Suprapubic skin (tissue), 4 donors: ENCODE measurements at regions not wholly inside any gene's neighbourhood (a gene's known extent, or its start where the extent isn't known, plus 50 kb on each side); places are given as distances from the start of the nearest gene placed in this dataset.

Experiments
- CTCF ChIP-seq, 2 donors: fragments of 200-600 bp in 1 of 2; fragments of 450-650 bp in 1 of 2; sonication (generic) in 1 of 2; IDR thresholded peaks; one replicate each; pipeline ENCODE4 v1.5.1; 2016 to 2019; ENCODE audit warnings: antibody characterized with exemption in 2 of 2, mild to moderate bottlenecking in 1 of 2, moderate library complexity in 1 of 2
- EP300 ChIP-seq: sonication (generic); formaldehyde crosslinking; IDR thresholded peaks from one replicate; pipeline ENCODE4 v1.6.1; 2017; ENCODE audit warnings: antibody characterized with exemption
- POLR2A ChIP-seq, 2 donors: fragments of 450-650 bp; IDR thresholded peaks; one replicate each; pipeline ENCODE4 v1.6.1; 2017; ENCODE audit warnings: antibody characterized with exemption in 2 of 2, mild to moderate bottlenecking in 2 of 2, moderate library complexity in 2 of 2
- POLR2AphosphoS5 ChIP-seq, 3 donors: sonication (generic); formaldehyde crosslinking; IDR thresholded peaks; one replicate each; pipeline ENCODE4 v1.6.1; 2017; ENCODE audit warnings: antibody characterized with exemption in 3 of 3

DNA sequence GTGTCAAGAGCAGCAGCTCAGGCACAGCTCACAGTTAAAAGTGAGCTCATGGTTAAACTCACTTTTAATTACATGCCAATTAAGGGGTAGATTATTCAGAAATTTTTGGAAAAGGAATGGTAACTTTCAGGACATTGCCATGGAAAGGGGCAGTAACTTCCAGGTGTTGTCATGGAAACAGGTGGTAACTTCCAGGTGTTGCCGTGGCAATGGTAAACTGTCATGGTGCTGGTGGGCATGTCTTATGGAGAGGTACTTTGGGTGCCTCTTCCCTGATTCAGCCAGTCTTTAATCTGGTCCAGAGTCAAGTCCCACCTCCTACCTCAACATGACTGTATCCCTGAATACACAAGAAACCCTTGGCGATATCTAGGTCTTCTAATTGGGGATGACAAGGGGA lies 223.2 kb upstream of the TAS2R1 start:
- no peak for TF ChIP-seq POLR2AphosphoS5 (IDR thresholded peaks at IDR 0.05)
- TF ChIP-seq CTCF (IDR thresholded peaks at IDR 0.05): no peak
- no peak for TF ChIP-seq POLR2A (IDR thresholded peaks at IDR 0.05)
- no peak for TF ChIP-seq EP300
